GM12892 (cell line): ENCODE measurements at regions not wholly inside any gene's neighbourhood (a gene's known extent, or its start where the extent isn't known, plus 50 kb on each side); places are given as distances from the start of the nearest gene placed in this dataset.

ENCODE experiments used
- POLR2A ChIP-seq: IDR thresholded peaks from 2 replicates; pipeline ENCODE4 v1.6.1; 2011; ENCODE audit warnings: low read depth, low read length, control low read depth
- POLR2AphosphoS5 ChIP-seq: IDR thresholded peaks from 2 replicates; pipeline ENCODE4 v1.6.1; 2011; ENCODE audit warnings: low read depth, low read length, control low read depth

DNA sequence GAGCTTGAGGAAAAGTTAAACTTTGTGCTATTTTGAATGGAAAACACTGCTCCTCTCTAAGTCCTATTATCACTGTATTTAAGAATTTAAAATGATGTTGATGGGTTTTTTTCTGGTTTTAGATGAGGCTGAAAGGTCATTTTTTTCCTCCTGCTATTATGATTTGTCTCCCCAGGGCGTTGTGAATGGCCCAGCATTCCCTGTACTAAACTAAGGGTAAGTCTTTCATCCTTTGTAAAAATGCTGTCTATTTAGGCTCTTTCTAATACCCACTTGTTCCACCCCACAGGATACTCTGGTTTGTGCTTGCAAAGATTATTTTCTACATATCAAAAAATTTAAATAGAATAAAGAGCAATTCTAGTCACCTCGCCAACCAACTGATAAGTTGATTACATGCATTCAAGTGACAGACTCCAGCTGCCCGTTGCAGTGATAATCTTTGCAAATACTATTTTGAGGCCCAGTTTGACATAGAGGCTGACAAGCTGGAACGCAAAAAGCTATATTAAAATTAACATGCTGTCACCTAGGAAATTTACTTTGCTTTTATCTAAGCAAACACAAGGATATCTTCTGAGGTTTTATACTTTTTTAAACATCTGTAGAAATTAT lies 222.3 kb upstream of the TMEM229A start:
- TF ChIP-seq POLR2AphosphoS5 = no peak
- TF ChIP-seq POLR2A = no peak
